Activated T-helper 9 cell treated with anti-CD3 and anti-CD28 coated beads, Interleukin-2, amount 50 U/mL, for 16 hours (primary cell): ENCODE measurements at regions not wholly inside any gene's neighbourhood (a gene's known extent, or its start where the extent isn't known, plus 50 kb on each side); places are given as distances from the start of the nearest gene placed in this dataset.

Experiments used
- DNase-seq: peaks from one replicate; pipeline ENCODE4 v3.0.0-alpha.2; 2020; ENCODE audit warnings: low read depth

- DNase-seq, result no peak
Measured at GRCh38 chr11:112903340-112903739, 57.9 kb upstream of the NCAM1 start.

- no peak for DNase-seq
Measured at GRCh38 chr11:112911124-112911523, 50.1 kb upstream of the NCAM1 start.
